Stimulated activated CD8-positive, alpha-beta memory T cell treated with anti-CD3 and anti-CD28 coated beads, Interleukin-4, amount 100 ng/mL, for 1 hour (primary cell): ENCODE measurements at regions not wholly inside any gene's neighbourhood (a gene's known extent, or its start where the extent isn't known, plus 50 kb on each side); places are given as distances from the start of the nearest gene placed in this dataset.

Experiments
- DNase-seq, 2 donors: peaks; one replicate each; pipeline ENCODE4 v3.0.0-alpha.2; 2020; ENCODE audit warnings: low read depth in 2 of 2, low spot score in 1 of 2

DNA sequence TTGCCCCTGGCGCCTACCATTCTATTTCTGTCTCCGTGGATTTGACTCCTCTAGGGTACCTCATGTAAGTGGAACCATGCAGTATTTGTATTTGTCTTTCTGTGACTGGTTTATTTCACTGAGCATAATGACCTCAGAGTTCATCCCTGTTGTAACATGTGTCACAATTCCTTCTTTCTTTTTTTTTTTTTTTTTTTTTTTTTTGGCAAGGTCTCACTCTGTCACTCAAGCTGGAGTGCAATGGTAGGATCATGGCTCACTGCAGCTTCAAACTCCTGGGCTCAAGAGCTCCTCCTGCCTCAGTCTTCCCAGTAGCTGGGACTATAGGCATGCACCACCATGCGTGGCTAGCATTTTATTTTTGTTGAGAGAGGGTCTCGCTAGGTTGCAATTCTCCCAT is 74.0 kb upstream of the SEPTIN5 start:
- no peak for DNase-seq

DNA sequence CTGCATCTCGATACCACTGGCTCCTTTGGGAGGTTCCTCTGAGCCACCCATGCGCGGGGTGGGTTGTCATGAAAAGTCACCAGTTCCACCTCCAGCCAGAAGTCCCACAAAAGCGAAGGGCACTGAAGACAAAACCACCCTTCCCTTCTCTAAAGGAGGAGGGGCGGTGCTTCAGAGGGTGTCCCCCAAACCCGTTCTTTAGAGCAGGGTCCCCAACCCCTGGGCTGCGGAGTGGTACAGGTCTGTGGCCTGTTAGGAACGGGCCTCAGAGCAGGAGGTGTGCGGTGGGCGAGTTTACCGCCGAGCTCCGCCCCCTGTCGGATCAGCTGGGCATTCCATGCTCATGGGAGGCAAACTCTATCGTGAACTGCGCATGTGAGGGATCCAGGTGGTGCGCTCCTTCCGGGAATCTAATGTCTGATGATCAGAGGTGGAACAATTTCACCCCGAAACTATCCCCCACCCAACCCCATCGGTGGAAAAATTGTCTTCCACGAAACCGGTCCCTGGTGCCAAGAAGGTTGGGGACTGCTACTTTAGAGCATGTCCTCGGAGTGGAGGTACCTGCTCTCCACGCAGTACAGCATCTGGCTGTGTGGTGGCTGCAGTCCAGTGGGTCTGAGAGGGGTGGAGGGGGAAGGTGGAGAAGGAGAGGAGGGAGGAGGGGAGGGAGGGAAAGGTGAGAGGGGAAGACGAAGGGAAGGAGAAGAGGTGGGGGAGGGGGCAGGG is 72.9 kb upstream of the SEPTIN5 start:
- DNase-seq = no peak

DNA sequence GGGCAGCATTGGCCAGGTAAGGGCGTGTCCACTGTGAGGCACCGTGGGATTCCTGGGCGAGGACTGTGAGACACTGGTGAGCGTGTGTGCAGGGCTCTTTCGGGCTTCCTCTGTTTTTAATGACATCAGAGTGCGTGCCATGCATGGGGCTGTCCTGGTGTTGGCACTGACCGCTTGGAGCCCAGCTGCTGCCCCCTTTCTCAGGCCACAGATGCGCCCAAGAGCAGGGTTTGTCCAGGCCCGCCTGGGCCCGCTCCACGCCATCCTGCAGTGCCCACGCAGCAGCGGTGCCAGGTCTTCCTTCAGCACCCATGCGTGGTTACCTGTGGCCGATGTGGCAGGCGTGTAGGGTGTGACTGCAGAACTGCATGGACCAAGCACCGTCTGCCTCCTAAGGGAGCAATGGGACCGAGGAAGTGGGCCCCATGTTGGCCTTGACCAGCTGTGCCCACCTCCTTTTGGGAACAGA is 72.3 kb upstream of the SEPTIN5 start:
- no peak for DNase-seq

DNA sequence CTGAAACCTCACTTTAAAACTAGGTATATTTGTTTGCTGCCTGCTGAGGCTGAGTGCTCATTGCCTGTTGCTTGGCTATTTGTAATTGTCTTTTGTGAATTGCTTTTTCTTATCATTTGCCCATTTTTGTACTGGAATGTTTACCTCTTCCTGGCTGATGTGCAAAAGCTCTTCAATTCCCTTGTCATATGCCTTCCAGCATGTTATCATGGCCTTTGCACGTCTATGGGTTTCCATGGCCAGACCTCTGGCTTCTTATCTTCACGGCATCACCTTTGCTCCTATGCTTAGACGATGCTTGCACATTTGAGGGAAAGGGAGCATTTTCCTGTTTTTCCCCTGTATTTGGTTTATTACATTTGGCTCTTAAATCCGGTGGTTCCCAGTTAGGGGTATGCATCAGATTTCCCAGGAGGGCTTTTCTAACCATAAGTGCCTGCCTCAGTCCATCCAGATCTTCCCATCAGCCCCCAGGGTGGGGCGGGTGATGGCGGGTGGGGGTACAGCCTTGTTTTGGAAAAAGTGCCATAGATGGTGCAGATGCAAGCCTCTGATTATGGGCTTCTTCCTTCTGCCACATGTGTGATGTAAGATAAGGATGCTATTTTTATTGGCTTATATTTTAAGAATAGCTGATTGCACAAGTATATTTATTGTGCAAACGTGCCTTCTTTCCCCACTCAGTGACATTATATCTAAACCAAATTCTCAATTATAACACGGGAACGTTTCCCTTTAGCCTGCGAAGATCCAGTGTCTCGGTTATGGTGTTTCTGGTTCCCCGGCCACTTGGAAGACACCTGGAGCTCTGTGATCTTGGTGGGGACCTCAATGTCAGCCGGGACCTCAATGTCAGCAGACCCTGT is 70.6 kb upstream of the SEPTIN5 start:
- no peak for DNase-seq

DNA sequence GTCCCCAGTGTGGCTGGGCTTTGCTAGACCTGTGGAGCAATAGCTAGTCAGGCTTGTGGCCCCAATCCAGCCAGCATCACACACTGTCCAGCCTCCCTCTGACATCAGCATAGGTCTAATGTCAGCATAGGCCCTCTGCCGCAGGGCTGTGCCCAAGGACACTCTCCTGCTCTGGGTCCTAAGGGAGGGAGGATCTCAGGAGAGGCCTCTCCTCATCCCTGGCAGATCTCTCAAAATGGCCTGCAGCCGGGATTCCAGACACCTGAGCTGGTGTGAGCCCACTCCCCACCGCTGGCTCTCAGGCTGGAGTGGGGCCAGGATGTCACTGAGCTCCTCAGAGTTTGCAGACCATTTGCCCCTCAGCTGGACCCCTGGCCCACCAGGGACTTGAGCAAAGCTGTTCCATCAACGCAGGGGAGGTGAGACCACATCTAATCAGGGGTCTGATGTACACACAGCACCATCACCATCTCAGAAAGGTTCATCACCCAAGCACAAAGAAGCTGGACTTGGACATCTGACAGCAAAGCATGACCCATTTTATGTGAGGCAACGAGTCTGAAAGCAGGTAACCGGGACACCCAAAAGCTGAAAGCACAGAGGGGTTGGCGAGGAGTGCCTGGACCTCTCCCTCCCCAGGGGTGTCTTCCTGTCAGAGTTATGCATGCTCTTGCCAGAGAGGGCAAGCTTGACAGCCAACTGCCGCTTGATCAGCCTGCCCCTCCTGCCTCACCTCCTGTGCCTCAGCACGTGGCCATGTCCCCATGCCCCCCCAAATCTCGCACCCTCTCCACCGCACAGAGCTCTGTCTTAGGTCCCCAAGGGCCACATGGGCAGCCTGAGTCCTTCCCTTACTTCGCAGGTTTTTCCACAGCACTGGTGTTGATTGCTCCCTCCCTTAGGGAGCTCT is 69.7 kb upstream of the SEPTIN5 start:
- no peak for DNase-seq

DNA sequence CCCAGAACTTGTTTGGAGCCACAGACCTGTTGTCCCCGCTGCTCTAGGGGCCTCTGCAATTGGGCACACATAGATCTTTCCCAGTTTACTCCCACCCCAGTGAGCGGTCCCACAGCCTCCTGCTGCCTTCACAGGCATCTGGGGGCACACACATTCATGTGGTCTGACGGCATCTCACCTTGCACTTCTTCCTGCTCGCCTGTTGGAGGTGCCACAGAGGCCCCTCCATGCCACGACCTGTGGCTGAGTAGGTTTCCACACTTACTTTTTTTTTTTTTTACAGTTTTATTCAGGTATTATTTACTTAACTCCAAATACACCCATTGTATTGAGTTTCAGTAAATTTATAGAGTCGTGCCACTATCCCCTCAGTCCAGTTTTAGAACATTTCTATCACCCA is 68.9 kb upstream of the SEPTIN5 start:
- no peak for DNase-seq

DNA sequence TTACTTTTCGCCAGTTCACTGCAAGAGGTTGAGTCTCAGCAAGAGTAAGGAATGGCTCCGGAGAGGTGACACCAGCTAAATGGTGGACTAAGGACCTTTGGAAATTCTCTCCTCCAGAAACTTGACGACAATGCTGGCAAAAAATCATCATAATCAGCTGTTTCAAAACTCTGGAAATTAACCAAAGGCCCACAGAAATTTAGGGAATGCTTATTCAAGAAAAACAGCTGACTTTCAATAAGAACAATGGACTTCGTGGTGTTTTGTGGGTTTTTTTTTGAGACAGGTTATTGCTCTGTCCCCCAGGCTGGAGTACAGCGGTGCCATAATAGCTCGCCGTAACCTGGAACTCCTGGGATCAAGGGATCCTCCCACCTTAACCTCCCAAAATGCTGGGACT is 68.4 kb upstream of the SEPTIN5 start:
- no peak for DNase-seq

DNA sequence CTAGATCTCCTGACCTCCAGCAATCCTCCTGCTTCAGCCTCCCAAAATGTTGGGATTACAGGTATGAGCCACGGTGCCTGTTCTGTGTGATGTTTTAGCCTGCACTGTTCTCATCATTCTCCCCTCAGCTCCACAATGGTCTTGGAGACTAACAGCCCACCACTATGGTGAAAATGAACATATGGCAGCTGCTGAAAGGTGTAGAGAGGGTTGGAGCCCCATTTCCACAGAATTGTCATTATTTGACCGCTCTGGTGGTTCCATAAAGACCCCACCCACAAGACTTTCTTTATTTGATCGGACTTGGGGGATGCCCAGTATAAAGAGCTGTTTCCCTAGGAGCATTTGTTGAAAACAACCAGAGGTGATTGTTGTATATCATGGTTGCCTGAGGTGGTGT is 67.9 kb upstream of the SEPTIN5 start:
- DNase-seq = no peak

DNA sequence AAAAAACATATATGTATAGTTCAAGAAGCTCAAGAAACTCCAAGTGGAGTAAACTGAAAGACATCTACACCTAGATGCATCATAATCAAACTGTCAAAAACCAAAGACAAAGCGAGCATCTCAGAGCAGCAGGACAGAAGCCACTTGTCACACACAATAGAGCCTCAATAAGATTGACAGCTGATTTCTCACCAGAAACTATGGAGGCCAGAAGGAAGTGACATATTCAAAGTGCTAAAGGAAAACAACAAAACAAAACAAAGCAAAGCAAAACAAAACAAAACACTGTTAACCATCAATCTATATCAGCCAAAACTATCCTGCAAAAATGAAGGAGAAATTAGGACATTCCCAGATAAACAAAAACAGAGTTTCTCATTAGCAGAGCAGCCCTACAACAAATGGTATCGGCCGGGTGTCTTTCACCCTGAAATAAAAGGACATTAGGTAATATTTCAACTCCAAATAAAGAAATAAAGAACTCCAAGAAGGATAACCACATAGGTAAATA is 65.8 kb upstream of the SEPTIN5 start:
- no peak for DNase-seq

DNA sequence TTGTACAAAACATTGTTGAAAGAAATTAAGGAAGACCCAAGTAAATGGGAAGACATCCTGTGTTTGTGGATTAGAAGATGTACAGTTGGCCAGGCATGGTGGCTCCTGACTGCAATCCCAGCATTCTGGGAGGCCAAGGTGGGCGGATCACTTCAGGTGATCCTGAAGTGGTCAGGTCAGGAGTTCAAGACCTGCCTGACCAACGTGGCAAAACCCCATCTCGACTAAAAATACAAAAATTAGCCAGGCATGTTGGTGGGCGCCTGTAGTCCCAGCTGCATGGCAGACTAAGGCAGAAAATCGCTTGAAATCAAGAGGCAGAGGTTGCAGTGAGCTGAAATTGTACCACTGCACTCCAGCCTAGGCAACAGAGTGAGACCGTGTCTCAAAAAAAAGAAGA is 62.0 kb upstream of the SEPTIN5 start:
- DNase-seq = no peak

DNA sequence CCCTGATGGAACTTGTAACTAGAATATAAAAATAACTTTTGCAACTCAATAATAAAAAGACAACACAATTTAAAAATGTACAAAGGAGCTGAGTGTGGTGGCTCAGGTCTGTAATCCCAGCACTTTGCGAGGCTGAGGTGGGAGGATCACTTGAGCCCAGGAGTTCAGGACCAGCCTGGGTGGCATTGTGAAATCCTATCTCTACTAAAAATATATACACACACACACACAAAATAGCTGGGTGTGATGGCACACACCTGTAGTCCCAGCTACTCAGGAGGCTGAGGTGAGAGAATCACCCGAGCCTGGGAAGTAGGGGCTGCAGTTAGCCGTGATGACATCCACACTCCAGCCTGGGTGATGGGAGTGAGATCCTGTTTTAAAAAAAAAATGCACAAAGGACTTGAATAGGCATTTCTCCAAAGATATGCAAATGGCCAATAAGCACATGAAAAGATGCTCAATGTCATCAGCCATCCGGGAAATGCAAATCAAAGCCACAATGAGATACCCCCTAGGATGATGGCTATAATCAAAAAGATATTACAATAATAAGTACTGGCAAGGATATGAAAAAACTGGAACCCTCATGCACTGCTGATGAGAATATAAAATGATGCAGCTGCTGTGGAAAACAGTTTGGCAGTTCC is 59.8 kb upstream of the SEPTIN5 start:
- DNase-seq = no peak

DNA sequence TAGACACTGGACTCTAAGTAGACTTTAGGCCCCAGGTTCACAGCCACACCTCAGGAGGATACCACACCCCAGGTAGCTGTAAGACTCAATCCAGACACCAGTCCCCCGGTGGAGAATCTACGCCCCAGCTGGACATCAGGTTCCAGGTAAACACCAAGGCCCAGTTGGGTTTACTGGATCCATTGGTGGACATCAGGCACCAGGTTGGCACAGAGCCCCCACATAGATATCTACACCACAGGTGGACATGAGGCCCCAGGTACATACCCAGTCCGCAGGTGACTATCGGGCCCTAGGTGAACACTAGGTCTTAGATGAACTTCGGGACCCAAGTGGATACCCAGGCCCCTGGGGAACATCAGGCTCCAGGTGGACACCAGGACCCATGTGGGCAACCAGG is 58.9 kb upstream of the SEPTIN5 start:
- no peak for DNase-seq

DNA sequence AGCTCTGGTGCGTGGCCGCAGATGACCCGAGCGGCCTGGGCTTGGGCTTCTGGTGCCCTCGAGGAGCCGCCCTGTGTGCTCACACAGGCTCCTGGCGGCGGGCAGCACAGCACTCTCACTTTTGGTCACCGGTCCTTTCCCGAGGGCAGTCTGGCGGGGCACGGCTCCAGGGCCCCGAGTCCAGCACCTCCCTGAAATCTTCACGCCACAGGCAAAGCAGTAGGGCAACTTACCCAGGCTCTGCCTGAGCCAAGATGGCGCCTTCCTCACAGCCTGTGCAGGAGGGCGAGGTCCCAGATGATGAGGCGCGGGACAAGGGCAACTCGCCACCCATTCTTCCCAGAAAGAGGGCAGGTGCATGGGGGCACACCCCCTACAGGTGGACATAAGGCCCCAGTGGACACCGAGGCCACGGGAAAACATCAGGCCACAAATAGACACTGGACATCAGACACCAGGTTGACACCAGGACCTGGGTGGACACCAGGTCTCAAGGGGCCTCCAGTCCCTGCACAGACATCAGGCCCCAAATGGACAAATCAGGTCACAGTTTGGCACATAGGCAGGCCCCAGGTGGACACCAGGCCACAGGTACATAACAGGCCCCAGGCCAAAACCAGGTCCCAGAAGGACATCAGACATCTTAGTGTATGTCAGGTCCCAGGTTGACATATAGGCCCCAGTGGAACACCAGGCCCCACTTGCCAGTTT is 57.6 kb upstream of the SEPTIN5 start:
- DNase-seq = no peak

DNA sequence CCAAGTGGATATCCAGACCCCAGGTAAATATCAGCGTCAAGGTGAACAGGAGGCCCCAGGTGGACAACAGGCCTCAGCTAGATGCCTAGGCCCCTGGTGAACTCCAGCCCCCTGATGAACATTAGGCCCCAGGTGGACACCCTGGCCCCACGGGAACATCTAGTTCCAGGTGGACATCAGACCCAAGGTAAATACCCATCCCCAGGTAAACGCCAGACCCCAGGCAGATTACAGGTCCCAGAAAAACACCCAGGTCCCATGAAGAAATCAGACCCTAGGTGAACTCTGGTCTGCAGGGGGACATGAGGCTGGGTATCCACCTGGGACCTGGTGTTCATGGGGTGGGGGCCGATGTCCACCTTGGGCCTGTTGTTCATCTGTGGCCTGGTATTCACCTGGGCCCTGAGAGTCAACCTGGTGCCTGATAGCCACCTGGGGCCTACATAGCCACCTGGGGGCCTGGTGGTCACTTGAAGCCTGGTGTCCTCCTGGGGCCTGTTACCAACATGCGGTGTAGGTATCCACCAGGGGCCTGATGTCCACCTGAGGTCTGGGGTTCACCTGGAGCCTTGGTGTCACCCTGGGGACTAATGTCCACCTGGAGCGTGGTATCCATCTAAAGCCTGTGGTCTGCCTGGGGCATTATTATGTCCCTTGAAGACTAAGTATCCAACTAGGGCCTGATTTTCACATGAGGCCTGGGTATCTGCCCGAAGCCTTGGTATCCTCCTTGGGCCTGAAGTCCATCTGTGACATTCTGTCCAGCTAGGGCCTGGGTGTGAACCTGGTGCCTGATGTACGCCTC is 56.8 kb upstream of the SEPTIN5 start:
- no peak for DNase-seq

DNA sequence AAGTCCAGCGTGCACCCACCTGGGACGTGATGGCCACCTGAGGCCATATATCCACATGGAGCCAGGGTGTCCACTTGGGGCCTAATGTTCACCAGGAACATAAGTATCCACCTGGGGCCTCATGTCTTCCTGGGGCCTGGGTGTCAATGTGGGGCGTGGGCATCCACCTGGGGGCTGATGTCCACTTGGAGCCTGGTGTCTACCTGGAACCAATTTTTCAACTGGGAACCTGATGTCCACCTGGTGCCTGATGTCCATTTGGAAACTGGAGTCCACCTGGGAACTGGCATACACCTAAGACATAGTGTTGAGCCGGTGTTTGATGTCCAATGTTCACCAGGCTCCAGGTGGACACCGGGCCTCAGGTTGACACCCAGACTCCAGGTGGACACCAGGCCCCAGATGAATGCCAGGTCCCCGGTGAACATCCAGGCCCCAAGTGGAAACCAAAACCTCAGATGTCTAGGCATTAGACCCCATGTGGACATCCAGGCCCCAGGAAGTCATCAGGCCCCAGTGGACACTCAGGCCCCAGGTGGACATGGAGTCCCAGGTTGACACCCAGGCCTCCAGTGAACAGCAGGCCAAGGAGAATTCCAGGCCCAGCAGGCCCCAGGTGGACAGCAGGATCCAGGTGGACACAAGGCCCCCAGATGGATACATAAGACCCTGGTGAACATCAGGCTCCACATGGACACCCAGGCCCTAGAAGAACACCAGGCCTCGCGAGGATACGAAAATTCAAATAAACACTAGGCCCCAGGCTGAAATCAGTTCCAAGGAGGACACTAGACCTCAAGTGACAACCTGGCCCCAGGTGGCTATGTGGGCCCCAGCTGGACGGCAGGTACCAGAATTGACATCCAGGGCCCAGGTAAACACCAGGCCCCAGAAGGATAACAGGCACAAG is 56.0 kb upstream of the SEPTIN5 start:
- no peak for DNase-seq

DNA sequence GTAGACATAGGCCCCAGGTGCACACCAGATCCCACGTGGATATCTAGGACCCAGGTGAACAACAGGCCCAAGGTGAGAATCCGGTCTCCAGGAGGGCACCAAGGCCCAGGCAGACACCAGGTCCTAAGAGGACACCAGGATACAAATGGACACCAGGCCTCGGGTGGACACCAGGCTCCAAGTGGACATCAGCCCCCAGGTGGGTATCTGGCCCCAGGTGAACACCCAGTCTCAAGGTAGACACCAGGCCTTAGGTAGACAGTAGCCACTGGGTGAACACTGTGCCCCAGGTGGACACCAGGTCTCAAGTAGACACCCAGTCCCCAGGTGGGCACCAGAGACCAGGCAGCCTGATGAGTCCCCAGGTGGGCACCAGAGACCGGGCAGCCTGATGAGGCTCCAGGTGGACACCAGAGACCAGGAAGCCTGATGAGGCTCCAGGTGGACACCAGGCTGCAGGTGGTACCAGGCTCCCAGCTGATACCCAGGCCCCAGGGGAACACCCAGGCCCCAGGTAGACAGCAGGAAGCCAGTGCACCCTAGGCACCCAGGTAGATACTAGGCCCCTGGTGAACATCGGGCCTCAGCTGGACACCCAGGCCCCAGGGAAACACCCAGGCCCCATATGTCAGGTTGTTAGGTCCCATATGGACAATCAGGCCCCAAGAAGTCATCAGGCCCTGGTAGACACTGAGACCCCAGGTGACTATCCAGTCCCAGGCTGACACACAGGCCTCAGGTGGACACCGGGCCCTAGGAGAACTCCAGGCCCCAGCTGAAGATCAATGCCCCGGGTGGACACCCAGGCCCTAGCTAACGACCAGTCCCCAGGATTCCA is 55.1 kb upstream of the SEPTIN5 start:
- DNase-seq = no peak

DNA sequence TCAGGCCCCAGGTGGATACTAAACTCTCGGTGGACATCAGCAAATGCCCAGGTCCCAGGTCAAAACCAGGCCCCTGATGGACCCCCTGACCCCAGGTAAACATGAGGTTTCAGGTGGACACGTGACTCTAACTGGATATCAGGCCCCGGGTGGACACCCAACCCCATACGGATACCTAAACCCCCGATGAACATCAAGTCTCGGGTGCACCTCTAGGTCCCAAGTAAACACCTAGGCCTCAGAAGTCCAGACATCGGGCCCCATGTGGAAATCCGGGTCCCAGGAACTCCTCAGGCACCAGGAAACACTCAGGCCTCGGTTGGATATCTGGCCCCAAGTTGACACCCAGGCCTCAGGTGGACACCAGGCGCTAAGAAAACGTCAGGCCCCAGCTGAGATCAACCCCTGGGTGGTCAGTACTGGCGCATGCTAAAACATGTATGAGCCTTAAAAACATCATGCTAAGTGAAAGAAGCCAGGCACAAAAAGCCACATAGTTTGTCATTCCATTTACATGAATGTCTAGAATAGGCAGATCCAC is 54.4 kb upstream of the SEPTIN5 start:
- no peak for DNase-seq
